Upper lobe of left lung (tissue), 4 donors: ENCODE measurements at regions not wholly inside any gene's neighbourhood (a gene's known extent, or its start where the extent isn't known, plus 50 kb on each side); places are given as distances from the start of the nearest gene placed in this dataset.

Source experiments
- CTCF ChIP-seq, 6 experiments: fragments of 450-650 bp in 4 of 6; fragments of 200-600 bp in 2 of 6; sonication (generic) in 2 of 6; IDR thresholded peaks; one replicate each; pipeline ENCODE4 v1.5.1; 2016 to 2019; ENCODE audit warnings: antibody characterized with exemption in 6 of 6
- EP300 ChIP-seq, 4 donors: sonication (generic); formaldehyde crosslinking; IDR thresholded peaks; one replicate each; pipeline ENCODE4 v1.5.1; 2017; ENCODE audit warnings: antibody characterized with exemption in 4 of 4, control low read depth in 2 of 4
- POLR2A ChIP-seq, 4 donors: fragments of 450-650 bp; IDR thresholded peaks; one replicate each; pipeline ENCODE4 v1.5.1; 2016 to 2017; ENCODE audit warnings: antibody characterized with exemption in 4 of 4, mild to moderate bottlenecking in 2 of 4
- POLR2AphosphoS5 ChIP-seq, 2 donors: sonication (generic); formaldehyde crosslinking; IDR thresholded peaks; one replicate each; pipeline ENCODE4 v1.5.1; 2017; ENCODE audit warnings: antibody characterized with exemption in 2 of 2

GRCh38 chr2:160878618-160879017 is 281.6 kb upstream of the TANK start:
- TF ChIP-seq CTCF (IDR thresholded peaks at IDR 0.05) (no peak), EP300 (IDR thresholded peaks at IDR 0.05) (no peak), POLR2A (IDR thresholded peaks at IDR 0.05) (no peak), POLR2AphosphoS5 (IDR thresholded peaks at IDR 0.05) (no peak)
